ENCODE measurements at regions not wholly inside any gene's neighbourhood (a gene's known extent, or its start where the extent isn't known, plus 50 kb on each side); places are given as distances from the start of the nearest gene placed in this dataset.
A peak's percentile ranks its signal among the peaks of the same experiment; 100 is the strongest.

- ChIA-PET CTCF (interaction anchor here (0.6 to 1.0 kb wide), 3 partner anchors 37 to 498 kb away, joined by 5 to 8 read pairs (median 6); no protein-coding TSS in a partner anchor), POLR2A (interaction anchor here (0.6 to 3.0 kb wide), 13 partner anchors 8 to 1696 kb away, joined by 3 to 27 read pairs (median 3); partner anchors contain the start of gene CARMIL1)
- intact Hi-C loops (cut with micrococcal nuclease) = loop anchor here (5.0 kb wide), 1 partner anchor 672 kb away; no protein-coding TSS in a partner anchor
- Mint-ChIP-seq H3K9me3 (ENCODE audit: unreplicated experiment) (no peaks in the 10 kb centered on the region), H3K27ac (ENCODE audit: low read depth, unreplicated experiment) (peak overlapping the region; percentile 50), H3K4me1 (ENCODE audit: insufficient read depth, unreplicated experiment) (peaks cover 31% of the 10 kb centered on the region), H3K27me3 (ENCODE audit: insufficient read depth, unreplicated experiment) (no peaks in the 10 kb centered on the region), H3K4me3 (ENCODE audit: unreplicated experiment) (no peak overlapping the region), H3K36me3 (ENCODE audit: insufficient read depth, unreplicated experiment) (peaks cover 6% of the 10 kb centered on the region)
- no TSS peak for BruUV-seq (replicated peaks)
- no peak for TF ChIP-seq CTCF (IDR thresholded peaks at IDR 0.05; ENCODE audit: unreplicated experiment)
- no peak for DNase-seq (ENCODE audit: unreplicated experiment)
These were observed 59.3 kb upstream of the CARMIL1 start for GRCh38 chr6:25219917-25220278.

GRCh38 chr6:25220857-25221256 is 58.3 kb upstream of the CARMIL1 start:
- TF ChIP-seq CTCF (IDR thresholded peaks at IDR 0.05; ENCODE audit: unreplicated experiment) = no peak
- intact Hi-C loops (cut with micrococcal nuclease) = loop anchor here (5.0 kb wide), 1 partner anchor 671 kb away; no protein-coding TSS in a partner anchor
- ChIA-PET CTCF (interaction anchor here (0.5 to 1.2 kb wide), 6 partner anchors 22 to 661 kb away, joined by 3 to 6 read pairs (median 4); no protein-coding TSS in a partner anchor), POLR2A (interaction anchor here (0.6 to 3.0 kb wide), 7 partner anchors 27 to 680 kb away, joined by 3 to 27 read pairs (median 4); partner anchors contain the start of gene CARMIL1)
- Mint-ChIP-seq H3K36me3 (ENCODE audit: insufficient read depth, unreplicated experiment) (peaks cover 6% of the 10 kb centered on the region), H3K4me1 (ENCODE audit: insufficient read depth, unreplicated experiment) (peaks cover 31% of the 10 kb centered on the region), H3K27me3 (ENCODE audit: insufficient read depth, unreplicated experiment) (no peaks in the 10 kb centered on the region), H3K9me3 (ENCODE audit: unreplicated experiment) (no peaks in the 10 kb centered on the region), H3K4me3 (ENCODE audit: unreplicated experiment) (no peak overlapping the region), H3K27ac (ENCODE audit: low read depth, unreplicated experiment) (no peak overlapping the region)
- no TSS peak for BruUV-seq (replicated peaks)
- peak; percentile 16 for DNase-seq (ENCODE audit: unreplicated experiment)

- no peaks in the 10 kb centered on the region for H3K9me3 Mint-ChIP-seq (ENCODE audit: unreplicated experiment)
- no TSS peak for BruUV-seq (replicated peaks)
- H3K36me3 Mint-ChIP-seq (ENCODE audit: insufficient read depth, unreplicated experiment) = peaks cover 6% of the 10 kb centered on the region
- peaks cover 31% of the 10 kb centered on the region for H3K4me1 Mint-ChIP-seq (ENCODE audit: insufficient read depth, unreplicated experiment)
- CTCF ChIA-PET = interaction anchor here (0.7 to 2.5 kb wide), 17 partner anchors 10 to 334 kb away, joined by 3 to 26 read pairs (median 5); partner anchors contain the start of gene CARMIL1
- no peak overlapping the region for H3K4me3 Mint-ChIP-seq (ENCODE audit: unreplicated experiment)
- intact Hi-C loops (cut with micrococcal nuclease) = loop anchor here (5.0 kb wide), 1 partner anchor 670 kb away; no protein-coding TSS in a partner anchor
- DNase-seq (ENCODE audit: unreplicated experiment) = no peak
- TF ChIP-seq CTCF (IDR thresholded peaks at IDR 0.05; ENCODE audit: unreplicated experiment) = no peak
- H3K27me3 Mint-ChIP-seq (ENCODE audit: insufficient read depth, unreplicated experiment) = no peaks in the 10 kb centered on the region
- no peak overlapping the region for H3K27ac Mint-ChIP-seq (ENCODE audit: low read depth, unreplicated experiment)
- POLR2A ChIA-PET = interaction anchor here (1.4 to 3.0 kb wide), 3 partner anchors 28 to 83 kb away, joined by 5 to 27 read pairs (median 7); no protein-coding TSS in a partner anchor
These were observed 57.0 kb upstream of the CARMIL1 start for GRCh38 chr6:25222006-25222678.

GRCh38 chr6:25223490-25223991 is 55.6 kb upstream of the CARMIL1 start:
- ChIA-PET POLR2A (interaction anchor here (0.6 to 1.8 kb wide), 12 partner anchors 8 to 735 kb away, joined by 3 to 7 read pairs (median 4); partner anchors contain the start of gene CARMIL1), CTCF (interaction anchor here (0.5 to 2.5 kb wide), 36 partner anchors 9 to 497 kb away, joined by 3 to 26 read pairs (median 4); partner anchors contain the start of gene CARMIL1)
- intact Hi-C loops (cut with micrococcal nuclease) = loop anchor here (1.0 to 5.0 kb wide), 7 partner anchors 42 to 669 kb away; no protein-coding TSS in a partner anchor
- peak; percentile 81 for DNase-seq (ENCODE audit: unreplicated experiment)
- Mint-ChIP-seq H3K4me1 (ENCODE audit: insufficient read depth, unreplicated experiment) (peaks cover 32% of the 10 kb centered on the region), H3K4me3 (ENCODE audit: unreplicated experiment) (peak overlapping the region; percentile 13), H3K36me3 (ENCODE audit: insufficient read depth, unreplicated experiment) (peaks cover 6% of the 10 kb centered on the region), H3K9me3 (ENCODE audit: unreplicated experiment) (no peaks in the 10 kb centered on the region), H3K27ac (ENCODE audit: low read depth, unreplicated experiment) (no peak overlapping the region), H3K27me3 (ENCODE audit: insufficient read depth, unreplicated experiment) (no peaks in the 10 kb centered on the region)
- peak; percentile 87 for TF ChIP-seq CTCF (IDR thresholded peaks at IDR 0.05; ENCODE audit: unreplicated experiment)
- no TSS peak for BruUV-seq (replicated peaks)
